Upper lobe of left lung (tissue), 6 donors: ENCODE measurements at regions not wholly inside any gene's neighbourhood (a gene's known extent, or its start where the extent isn't known, plus 50 kb on each side); places are given as distances from the start of the nearest gene placed in this dataset.
A peak's percentile ranks its signal among the peaks of the same experiment; 100 is the strongest.

Source experiments
- ATAC-seq, 2 donors: fragments of 200-7000 bp; cut with Tn5 transposase; one replicate each; pipeline ENCODE4 v1.9.1; 2022; ENCODE audit warnings: mild to moderate bottlenecking in 2 of 2, moderate library complexity in 2 of 2; ENCODE audit not compliant: low FRiP score in 2 of 2
- DNase-seq, 2 donors: peaks; one replicate each; pipeline ENCODE4 v3.0.0-alpha.2; 2019 to 2020
- H3K27ac ChIP-seq, 4 donors: fragments of 200-600 bp; sonication (generic); one replicate each; pipeline ENCODE4 v1.5.1; 2016 to 2019
- H3K27me3 ChIP-seq, 4 donors: fragments of 200-600 bp; sonication (generic); one replicate each; pipeline ENCODE4 v1.5.1; 2017 to 2019
- H3K36me3 ChIP-seq, 4 donors: fragments of 200-600 bp; sonication (generic); one replicate each; pipeline ENCODE4 v1.5.1; 2016 to 2019
- H3K4me1 ChIP-seq, 4 donors: fragments of 200-600 bp; sonication (generic); one replicate each; pipeline ENCODE4 v1.5.1; 2018 to 2019
- H3K4me3 ChIP-seq, 4 donors: fragments of 200-600 bp; sonication (generic); one replicate each; pipeline ENCODE4 v1.5.1; 2017 to 2019; ENCODE audit warnings: mild to moderate bottlenecking in 2 of 4, moderate library complexity in 1 of 4
- H3K9me3 ChIP-seq, 4 donors: fragments of 200-600 bp; sonication (generic); one replicate each; pipeline ENCODE4 v1.5.1; 2018 to 2019
- EP300 ChIP-seq, 4 donors: sonication (generic); formaldehyde crosslinking; IDR thresholded peaks; one replicate each; pipeline ENCODE4 v1.5.1; 2017; ENCODE audit warnings: antibody characterized with exemption in 4 of 4, control low read depth in 2 of 4
- POLR2A ChIP-seq, 4 donors: fragments of 450-650 bp; IDR thresholded peaks; one replicate each; pipeline ENCODE4 v1.5.1; 2016 to 2017; ENCODE audit warnings: antibody characterized with exemption in 4 of 4, mild to moderate bottlenecking in 2 of 4
- POLR2AphosphoS5 ChIP-seq, 2 donors: sonication (generic); formaldehyde crosslinking; IDR thresholded peaks; one replicate each; pipeline ENCODE4 v1.5.1; 2017; ENCODE audit warnings: antibody characterized with exemption in 2 of 2
- WGBS, 2 donors: methylation state at CpG; one replicate each; pipeline ENCODE4 v1.1.5; 2017 to 2018; 5-methylcytosine and 5-hydroxymethylcytosine counted together
- TF ChIP-seq, protein P1 (sequence below), 6 experiments: fragments of 450-650 bp in 4 of 6; fragments of 200-600 bp in 2 of 6; sonication (generic) in 2 of 6; IDR thresholded peaks; one replicate each; pipeline ENCODE4 v1.5.1; 2016 to 2019; ENCODE audit warnings: antibody characterized with exemption in 6 of 6
- donor health status: DM: no; HTN: no; CAD: no; lungs with moderate emphysema.
- donor health status: DM: no; HTN: yes; CAD: no; lungs with severe emphysema.

DNA sequence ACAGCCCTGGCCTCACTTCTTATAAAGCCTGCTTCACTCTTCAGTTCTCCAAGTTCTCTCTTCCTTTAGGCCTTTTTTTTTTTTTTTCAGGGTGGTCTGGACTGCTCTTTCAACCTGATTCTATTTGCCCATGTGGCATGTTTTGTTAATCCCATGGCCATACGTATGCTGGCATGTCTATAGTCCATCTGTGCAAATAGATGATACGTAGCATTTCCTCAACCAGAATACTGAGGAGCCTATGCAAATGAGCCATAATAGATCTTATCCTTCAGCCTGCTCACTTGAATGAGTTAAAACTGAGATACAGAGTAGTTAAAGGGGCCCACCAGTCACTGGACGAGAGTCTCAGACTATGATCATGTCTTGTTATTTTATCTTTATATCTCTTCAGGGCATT, 265.2 kb upstream of the CXCR4 start:
- no peaks in the 10 kb centered on the region for H3K27me3 ChIP-seq
- H3K36me3 ChIP-seq: no peaks in the 10 kb centered on the region
- WGBS, 2 donors: 82 to 93% methylated on average over 3 of the region's 3 CpGs
- ATAC-seq (no peak), DNase-seq (no peak)
- no peak overlapping the region for H3K4me3 ChIP-seq
- TF ChIP-seq EP300 (IDR thresholded peaks at IDR 0.05): no peak
- H3K27ac ChIP-seq: no peak overlapping the region
- H3K9me3 ChIP-seq: no peaks in the 10 kb centered on the region
- no peaks in the 10 kb centered on the region for H3K4me1 ChIP-seq

DNA sequence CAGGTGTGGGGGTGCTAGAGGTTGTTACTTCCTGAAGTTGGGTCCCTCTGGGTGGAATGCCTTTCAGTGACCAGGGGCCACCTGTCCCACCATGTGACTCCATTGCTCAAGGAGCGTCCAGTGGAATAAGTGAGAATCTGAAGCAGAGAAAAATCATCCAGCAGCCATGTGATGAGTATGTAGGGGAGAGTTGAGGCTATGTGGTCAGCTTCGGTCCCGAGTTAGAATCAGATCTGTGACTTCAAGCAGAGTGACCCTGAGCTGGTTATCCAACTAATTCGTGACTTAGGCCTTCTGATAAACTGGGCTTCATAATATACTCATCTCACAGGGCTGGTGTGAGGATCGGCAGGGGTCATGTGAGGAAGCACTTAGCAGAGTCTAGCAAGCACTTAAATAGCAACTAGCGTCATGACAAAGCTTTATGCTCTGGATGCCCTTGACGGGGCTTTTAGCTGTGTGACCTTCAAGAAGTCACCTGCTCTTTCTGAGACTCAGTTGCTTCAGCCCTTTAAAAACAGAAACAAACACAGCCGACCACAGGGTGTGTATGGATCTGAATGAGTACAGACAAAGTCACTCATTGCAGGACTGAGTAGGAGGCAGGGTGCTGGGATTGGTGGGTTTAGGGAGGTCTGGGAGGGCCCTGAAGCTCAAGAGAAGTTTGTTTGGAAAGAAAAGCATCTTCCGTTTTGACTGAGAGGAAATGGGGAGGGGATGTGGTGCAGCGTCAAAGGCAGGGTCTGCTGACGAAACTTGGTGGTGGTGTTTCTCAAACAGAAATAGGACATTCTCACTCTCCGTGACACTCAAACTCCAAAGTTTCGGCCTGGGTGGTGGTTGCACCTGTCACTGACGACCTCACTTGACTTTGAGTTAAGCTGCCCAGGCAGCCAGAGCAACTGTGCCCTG, 264.0 kb upstream of the CXCR4 start:
- Histone ChIP-seq H3K27ac (peak overlapping the region; percentile 10 to 55 (median 24)), H3K36me3 (no peaks in the 10 kb centered on the region), H3K9me3 (no peaks in the 10 kb centered on the region), H3K4me3 (no peak overlapping the region), H3K27me3 (no peaks in the 10 kb centered on the region), H3K4me1 (no peaks in the 10 kb centered on the region)
- ATAC-seq (peak in 1 of 2 donors; percentile 44), DNase-seq (peak in 1 of 2 donors; percentile 60)
- TF ChIP-seq POLR2AphosphoS5 (IDR thresholded peaks at IDR 0.05) (peak; percentile 34 to 35), EP300 (IDR thresholded peaks at IDR 0.05) (peak in 1 of 4 donors; percentile 41), POLR2A (IDR thresholded peaks at IDR 0.05) (peak in 1 of 4 donors; percentile 43)
- TF ChIP-seq, protein P1, sequence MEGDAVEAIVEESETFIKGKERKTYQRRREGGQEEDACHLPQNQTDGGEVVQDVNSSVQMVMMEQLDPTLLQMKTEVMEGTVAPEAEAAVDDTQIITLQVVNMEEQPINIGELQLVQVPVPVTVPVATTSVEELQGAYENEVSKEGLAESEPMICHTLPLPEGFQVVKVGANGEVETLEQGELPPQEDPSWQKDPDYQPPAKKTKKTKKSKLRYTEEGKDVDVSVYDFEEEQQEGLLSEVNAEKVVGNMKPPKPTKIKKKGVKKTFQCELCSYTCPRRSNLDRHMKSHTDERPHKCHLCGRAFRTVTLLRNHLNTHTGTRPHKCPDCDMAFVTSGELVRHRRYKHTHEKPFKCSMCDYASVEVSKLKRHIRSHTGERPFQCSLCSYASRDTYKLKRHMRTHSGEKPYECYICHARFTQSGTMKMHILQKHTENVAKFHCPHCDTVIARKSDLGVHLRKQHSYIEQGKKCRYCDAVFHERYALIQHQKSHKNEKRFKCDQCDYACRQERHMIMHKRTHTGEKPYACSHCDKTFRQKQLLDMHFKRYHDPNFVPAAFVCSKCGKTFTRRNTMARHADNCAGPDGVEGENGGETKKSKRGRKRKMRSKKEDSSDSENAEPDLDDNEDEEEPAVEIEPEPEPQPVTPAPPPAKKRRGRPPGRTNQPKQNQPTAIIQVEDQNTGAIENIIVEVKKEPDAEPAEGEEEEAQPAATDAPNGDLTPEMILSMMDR (IDR thresholded peaks at IDR 0.05): no peak
- WGBS, 2 donors: 57 to 60% methylated on average over 12 to 14 of the region's 14 CpGs

DNA sequence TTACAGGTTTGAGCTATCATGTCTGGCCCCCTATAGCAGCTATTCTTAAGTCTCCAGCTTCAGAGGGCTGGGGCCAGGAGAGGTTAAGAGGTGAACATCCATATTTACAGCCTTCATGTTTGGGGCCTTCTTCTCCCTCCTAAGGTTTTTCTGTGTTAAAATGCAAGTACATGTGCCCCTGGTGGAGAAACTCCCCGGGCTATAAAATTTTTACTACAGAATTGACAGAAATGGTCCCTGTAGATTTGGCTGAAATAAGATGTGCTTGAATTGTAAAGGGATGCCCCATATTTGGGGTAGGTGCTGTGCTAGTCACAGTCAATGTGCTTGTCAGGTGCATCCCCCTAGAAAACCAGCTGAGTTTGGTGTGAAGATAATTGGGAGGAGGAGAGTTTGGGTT, 263.3 kb upstream of the CXCR4 start:
- ATAC-seq (no peak), DNase-seq (no peak)
- 90 to 100% methylated on average over 1 of the region's 1 CpG for WGBS, 2 donors
- Histone ChIP-seq H3K4me1 (peaks cover 0 to 3% (median 0%) of the 10 kb centered on the region in 4 donors), H3K27me3 (no peaks in the 10 kb centered on the region), H3K9me3 (no peaks in the 10 kb centered on the region), H3K4me3 (no peak overlapping the region), H3K27ac (no peak overlapping the region), H3K36me3 (no peaks in the 10 kb centered on the region)
- TF ChIP-seq, protein P1 (IDR thresholded peaks at IDR 0.05): no peak
- no peak for TF ChIP-seq POLR2AphosphoS5 (IDR thresholded peaks at IDR 0.05)
- TF ChIP-seq POLR2A (IDR thresholded peaks at IDR 0.05): no peak
- TF ChIP-seq EP300 (IDR thresholded peaks at IDR 0.05): no peak

DNA sequence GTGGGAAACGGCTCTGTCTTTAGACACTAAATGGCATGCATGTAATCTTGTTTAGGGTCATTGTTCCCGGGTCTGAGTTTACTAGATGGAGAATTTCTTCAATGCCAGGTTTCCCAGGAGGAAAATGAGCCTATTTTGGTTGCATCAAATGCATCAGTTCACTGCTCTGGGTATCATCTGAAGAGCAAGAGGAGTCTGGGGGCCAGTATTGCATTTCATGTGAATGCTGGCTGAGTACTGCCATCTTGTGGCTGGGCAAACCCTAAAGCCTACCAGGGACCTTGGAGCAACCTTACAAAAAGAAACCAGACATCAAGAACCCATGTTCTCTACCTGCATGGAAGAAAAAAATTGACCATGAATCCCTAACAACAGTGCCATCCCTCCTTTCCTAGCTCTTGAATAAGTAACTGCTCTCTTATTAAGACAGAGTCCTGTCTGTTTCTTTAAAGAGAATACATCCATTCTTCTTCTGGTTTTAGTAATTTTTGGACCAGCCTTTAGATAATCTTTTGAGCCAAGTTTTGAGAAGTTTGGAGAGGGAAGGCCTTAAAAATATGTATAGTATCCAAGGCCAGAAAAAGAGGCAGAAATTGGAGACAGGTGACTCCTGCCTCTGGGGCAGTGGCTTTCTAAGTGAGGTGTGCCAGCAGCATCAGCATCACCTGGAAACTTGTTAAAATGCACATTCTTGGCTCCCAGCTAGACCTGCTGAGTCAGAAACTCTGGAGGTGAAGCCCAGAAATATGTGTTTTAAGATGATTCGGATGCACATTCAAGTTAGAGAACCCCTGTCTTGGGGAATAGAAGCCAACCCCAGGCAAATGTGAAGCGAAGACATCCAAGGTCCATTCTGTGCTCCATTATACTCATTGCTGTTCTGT, 261.0 kb upstream of the CXCR4 start:
- Histone ChIP-seq H3K4me1 (peaks cover 0 to 8% (median 0%) of the 10 kb centered on the region in 4 donors), H3K4me3 (no peak overlapping the region), H3K27ac (no peak overlapping the region), H3K36me3 (no peaks in the 10 kb centered on the region), H3K27me3 (no peaks in the 10 kb centered on the region), H3K9me3 (no peaks in the 10 kb centered on the region)
- ATAC-seq (peak; percentile 74 to 76), DNase-seq (peak in 1 of 2 donors; percentile 53)
- TF ChIP-seq EP300 (IDR thresholded peaks at IDR 0.05) (no peak), POLR2A (IDR thresholded peaks at IDR 0.05) (no peak)
- TF ChIP-seq, protein P1 (IDR thresholded peaks at IDR 0.05): peak; percentile 55 to 78 (median 62)
- WGBS, 2 donors: 53 to 70% methylated on average over 4 of the region's 4 CpGs
